GM18519 (cell line): ENCODE measurements at regions not wholly inside any gene's neighbourhood (a gene's known extent, or its start where the extent isn't known, plus 50 kb on each side); places are given as distances from the start of the nearest gene placed in this dataset.

ENCODE experiments used
- ATAC-seq: cut with Tn5 transposase; IDR thresholded peaks from one replicate; pipeline ENCODE4 v1.9.1; 2021; ENCODE audit warnings: mild to moderate bottlenecking, moderate library complexity; ENCODE audit not compliant: unreplicated experiment, low FRiP score

DNA sequence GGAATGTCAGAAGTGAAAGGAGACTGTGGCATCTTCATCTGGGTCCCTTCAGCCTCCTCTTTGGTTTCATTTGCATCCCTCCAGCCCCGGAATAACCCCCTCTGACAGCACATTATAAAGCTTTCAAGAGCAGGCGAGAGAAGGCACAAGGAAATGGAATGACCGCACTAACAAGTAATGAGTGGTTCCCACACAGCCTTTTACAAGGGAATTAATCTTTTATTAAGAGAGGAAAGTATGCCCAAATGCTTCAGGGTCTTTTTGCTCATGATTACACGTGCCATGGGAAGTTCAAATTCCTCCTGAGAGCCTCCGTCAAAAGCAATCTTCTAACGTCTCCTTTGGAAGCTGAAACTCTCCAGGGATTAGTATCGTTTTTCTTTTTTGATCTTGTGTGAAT, 347.0 kb downstream of the BTBD3 start:
- no peak for ATAC-seq

GRCh38 chr20:12265662-12266061, 348.0 kb downstream of the BTBD3 start:
- ATAC-seq = no peak

DNA sequence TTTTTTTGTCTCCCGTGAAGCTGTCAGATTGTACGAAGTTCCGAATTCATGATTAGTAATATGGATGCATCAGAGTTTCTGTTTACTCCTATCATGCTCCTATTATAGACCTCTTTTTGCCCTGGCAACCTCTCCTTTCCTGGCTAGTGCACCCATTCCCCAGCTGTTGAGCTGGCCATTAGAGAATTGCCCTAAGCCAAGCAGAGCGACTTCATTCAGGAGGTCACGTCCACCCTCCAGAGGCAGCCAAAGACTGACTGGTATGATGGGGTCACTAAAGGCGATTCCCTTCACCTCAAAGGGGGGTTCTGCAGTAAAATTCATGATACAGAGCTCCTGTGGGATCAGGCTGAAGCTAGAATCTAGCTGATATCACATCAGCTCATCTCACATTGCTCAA, 351.9 kb downstream of the BTBD3 start:
- no peak for ATAC-seq

DNA sequence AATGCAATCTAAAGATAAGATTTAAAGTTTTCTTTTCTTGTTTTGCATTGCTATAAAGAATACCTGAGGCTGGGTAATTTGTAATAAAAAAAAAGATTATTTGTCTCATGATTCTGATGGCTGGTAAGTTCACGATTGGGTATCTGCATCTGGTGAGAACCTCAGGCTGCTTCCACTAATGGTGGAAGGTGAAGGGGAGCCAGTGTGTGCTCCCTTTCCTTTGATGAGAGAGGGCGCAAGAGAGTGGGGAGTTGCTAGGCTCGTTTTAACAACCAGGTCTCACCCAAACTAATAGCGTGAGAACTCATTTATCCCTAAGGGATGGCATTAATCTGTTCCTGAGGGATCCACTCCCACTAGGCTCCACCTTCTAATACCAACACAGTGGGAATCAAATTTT, 353.2 kb downstream of the BTBD3 start:
- no peak for ATAC-seq

DNA sequence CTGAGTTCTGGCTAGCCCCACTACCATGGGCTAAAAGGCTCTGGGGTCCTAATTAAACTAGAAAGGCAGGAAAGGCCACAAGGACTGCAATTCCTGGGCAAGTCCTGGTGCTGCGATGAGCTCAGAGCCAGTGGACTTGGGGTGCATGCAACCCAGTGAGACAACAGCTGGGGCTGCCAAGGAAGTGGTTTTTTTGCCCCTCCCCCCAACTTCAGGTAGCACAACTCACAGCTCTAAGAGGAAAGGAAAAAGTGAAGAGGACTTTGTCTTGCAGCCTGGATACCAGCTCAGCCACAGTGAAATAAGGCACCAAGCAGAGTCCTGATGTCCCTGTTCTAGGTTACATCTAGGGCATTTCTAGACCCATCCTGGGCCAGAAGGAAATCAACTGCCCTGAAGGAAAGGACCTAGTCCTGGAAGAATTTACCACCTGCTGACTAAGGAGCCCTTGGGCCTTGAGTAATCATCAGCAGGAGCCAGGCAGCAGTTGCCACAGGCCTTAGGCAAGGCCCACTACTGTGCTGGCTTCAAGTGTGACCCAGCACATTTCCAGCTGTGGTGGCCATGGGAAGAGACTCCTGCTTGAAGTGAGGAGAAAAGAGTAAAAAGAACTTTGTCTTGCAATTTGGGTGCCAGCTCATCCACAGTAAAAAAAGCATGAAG, 358.4 kb downstream of the BTBD3 start:
- ATAC-seq = no peak

- no peak for ATAC-seq
These were observed 369.9 kb downstream of the BTBD3 start for GRCh38 chr20:12287575-12287974.

- no peak for ATAC-seq
These were observed 371.8 kb downstream of the BTBD3 start for GRCh38 chr20:12289465-12289864.

DNA sequence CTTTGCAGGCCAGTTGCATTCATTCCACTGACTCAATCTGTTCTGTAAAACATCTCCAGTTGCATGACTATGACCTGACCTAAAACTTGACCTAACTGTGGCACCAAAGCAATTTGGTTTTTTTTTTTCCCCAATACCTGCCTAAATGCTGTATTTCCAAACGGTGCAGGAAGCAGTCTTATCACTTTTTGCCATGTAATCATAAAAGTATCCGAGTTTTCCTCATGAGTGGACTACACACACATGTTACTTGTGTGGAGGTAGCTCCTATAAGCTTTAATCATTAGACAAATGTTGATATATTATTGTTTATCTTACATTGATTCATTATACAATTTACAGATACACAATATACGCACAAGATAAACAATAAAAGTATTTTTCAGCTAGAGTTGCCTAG, 373.7 kb downstream of the BTBD3 start:
- ATAC-seq = no peak

DNA sequence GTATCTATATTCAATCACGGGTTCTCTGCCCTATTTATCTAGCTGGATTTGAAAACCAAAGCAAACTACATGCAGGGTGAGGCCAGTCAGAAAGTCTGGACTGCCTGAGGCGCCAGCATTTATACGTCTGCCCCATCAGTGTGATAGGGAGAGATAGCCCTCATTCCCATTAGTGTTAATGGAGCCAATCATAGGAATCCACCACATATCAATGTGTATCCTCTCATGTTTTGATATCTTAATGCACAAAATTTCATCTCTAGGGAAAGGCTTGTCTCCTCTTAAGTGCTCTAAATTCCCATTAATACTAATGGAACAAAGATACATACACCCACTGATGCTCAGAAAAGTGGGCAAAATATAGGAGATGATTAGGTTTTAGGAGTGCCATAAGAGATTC, 376.2 kb downstream of the BTBD3 start:
- ATAC-seq = no peak

- no peak for ATAC-seq
These were observed 377.0 kb downstream of the BTBD3 start for GRCh38 chr20:12294678-12295077.

- no peak for ATAC-seq
These were observed 387.7 kb downstream of the BTBD3 start for GRCh38 chr20:12305188-12305950.

GRCh38 chr20:12306107-12306506, 388.4 kb downstream of the BTBD3 start:
- no peak for ATAC-seq

- no peak for ATAC-seq
These were observed 393.6 kb downstream of the BTBD3 start for GRCh38 chr20:12311094-12311865.

DNA sequence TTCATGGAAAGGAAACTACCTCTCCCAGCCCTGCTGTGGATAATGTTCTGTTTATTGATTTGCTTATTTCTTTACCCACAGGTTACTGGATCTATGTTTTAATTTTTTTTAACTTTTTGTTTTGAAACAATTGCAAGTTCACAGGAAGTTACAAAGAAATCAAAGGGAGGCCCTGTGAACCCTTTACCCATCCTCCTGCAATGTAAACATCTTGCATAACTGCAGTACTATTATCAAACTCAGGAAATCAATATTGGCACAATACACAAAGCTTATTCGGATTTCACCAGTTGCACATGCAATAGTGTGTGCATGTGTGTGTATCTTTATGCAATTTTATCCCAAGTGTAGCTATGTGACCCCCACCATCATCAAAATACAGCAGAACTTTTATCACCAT, 398.0 kb downstream of the BTBD3 start:
- ATAC-seq = no peak

DNA sequence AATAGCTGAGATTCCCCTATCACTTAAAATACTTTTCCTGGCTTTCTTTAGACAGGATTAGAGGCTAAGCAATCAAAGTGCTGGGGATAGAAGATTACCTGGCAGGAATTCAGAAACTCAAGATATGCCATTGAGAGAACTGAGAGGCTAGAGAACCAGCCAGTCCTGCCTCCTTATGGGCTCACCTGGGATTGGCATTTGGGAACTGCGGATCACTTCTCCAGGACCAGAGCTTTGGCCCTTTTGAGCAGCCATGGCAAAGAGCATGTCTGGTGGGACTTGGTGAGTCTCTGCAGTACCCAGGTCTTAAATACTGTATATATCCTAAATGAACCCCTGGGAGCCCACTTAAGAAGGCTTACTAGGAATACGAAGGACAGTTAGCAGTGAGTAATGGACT, 399.1 kb downstream of the BTBD3 start:
- no peak for ATAC-seq

DNA sequence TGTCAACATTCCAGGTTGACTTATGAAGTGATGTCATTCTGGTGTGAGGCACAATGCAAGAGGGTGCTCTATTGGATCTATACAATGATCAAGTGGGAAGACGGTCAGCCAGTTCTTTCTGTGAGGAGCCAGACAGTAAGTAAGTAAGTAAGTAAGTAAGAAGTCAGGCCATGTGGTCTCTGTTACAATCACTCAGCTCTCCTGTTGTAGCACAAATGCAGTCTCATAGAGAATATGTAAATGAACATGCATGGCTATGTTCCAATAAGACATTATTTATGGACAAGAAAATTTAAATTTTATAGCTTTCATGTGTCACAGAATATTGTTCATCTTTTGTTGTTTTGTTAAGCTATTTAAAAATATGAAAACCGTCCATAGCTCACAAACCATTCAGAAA, 399.7 kb downstream of the BTBD3 start:
- no peak for ATAC-seq

GRCh38 chr20:12318043-12318442, 400.4 kb downstream of the BTBD3 start:
- no peak for ATAC-seq

DNA sequence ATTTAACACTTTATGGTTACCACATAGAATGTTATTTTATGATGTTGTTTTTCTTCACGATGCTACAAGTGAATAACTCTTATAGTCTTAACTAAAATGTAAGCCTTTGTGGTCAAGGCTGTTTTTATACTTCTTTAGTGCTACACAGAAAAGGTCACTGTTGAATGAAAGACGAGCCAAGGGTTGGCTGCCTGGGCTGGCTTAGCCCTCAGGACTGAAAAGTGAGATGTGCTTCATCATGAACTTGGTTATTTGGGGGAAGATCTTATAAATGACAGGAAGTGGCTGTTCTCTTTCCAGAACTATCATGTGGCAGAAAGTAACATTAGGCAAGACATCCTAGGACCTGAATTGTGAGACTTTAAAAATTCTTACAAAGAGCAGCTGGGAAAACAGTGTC, 404.0 kb downstream of the BTBD3 start:
- ATAC-seq = no peak

- no peak for ATAC-seq
These were observed 409.5 kb downstream of the BTBD3 start for GRCh38 chr20:12327205-12327604.

- ATAC-seq = no peak
These were observed 413.5 kb downstream of the BTBD3 start for GRCh38 chr20:12331236-12331635.

- no peak for ATAC-seq
These were observed 419.9 kb downstream of the BTBD3 start for GRCh38 chr20:12337601-12338000.

DNA sequence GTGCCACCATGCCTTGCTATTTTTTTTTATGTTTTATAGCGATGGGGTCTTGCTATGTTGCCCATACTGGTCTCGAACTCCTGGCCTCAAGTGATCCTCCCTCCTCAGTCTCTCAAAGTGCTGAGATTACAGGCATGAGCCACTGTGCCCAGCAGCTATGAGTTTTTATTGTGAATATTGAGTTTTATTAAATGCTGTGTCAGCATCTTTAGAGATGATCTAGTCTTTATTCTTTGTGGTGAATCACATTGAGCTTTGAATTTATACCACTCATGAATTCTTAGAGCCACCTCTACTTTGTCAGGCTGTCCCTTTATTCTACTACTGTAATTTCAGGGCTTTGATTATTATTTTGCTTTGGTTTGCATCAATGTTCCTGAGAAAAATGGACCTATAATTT, 428.3 kb downstream of the BTBD3 start:
- no peak for ATAC-seq
